Effector memory CD8-positive, alpha-beta T cell (primary cell): ENCODE measurements at regions not wholly inside any gene's neighbourhood (a gene's known extent, or its start where the extent isn't known, plus 50 kb on each side); places are given as distances from the start of the nearest gene placed in this dataset.

ENCODE experiments used
- ATAC-seq: fragments of 150-1000 bp; cut with Tn5 transposase; replicated peaks from 2 replicates; pipeline ENCODE4 v1.10.0; 2021; ENCODE audit warnings: mild to moderate bottlenecking, moderate library complexity
- DNase-seq, 3 experiments: peaks; one replicate each; pipeline ENCODE4 v3.0.0; 2021
- H3K27ac Mint-ChIP-seq, 2 donors: one replicate each; pipeline ENCODE4 v1.8.0; 2022; ENCODE audit warnings: mild to moderate bottlenecking in 2 of 2, mixed read lengths in 2 of 2, moderate library complexity in 2 of 2
- H3K27me3 Mint-ChIP-seq, 2 donors: one replicate each; pipeline ENCODE4 v1.8.0; 2022; ENCODE audit warnings: mixed read lengths in 2 of 2
- H3K36me3 Mint-ChIP-seq: one replicate; pipeline ENCODE4 v1.8.0; 2022; ENCODE audit warnings: mild to moderate bottlenecking, moderate library complexity, mixed read lengths; ENCODE audit not compliant: insufficient read depth
- H3K4me1 Mint-ChIP-seq, 2 donors: one replicate each; pipeline ENCODE4 v1.8.0; 2022; ENCODE audit warnings: low read depth in 2 of 2, mixed read lengths in 2 of 2
- H3K4me3 Mint-ChIP-seq, 2 donors: one replicate each; pipeline ENCODE4 v1.8.0; 2022; ENCODE audit warnings: mild to moderate bottlenecking in 2 of 2, mixed read lengths in 2 of 2, moderate library complexity in 2 of 2
- H3K9me3 Mint-ChIP-seq, 2 donors: one replicate each; pipeline ENCODE4 v1.8.0; 2022; ENCODE audit warnings: mixed read lengths in 2 of 2

DNA sequence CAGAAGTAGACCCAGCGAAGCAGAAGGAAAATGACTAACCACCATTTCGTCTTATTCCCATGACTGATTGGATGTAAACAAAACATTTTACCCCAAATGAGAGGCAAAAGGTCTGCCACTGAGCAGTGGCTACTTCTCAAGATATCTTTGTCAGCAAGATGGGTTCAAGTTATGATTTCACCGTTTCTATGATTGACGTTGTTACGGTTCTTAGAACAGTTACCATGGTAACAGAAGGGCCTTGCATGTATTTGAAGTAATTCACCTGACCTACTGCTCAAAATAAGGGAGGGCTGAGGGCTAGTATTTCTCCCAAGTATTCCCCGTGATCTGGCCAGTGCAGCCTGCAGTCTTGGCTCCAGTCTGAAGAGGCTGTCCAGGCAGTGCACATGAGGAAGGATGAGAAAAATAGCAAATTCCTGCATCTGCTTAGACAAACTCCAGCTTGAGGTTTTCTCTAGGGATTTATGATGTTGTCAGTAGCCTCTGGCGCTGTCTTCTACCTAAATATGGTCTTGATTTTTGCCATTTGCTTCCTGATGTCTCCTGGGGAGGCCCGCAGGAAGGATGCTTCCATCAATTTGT is 372.7 kb downstream of the TMEM38B start:
- no peak overlapping the region for H3K4me3 Mint-ChIP-seq
- H3K36me3 Mint-ChIP-seq = no peaks in the 10 kb centered on the region
- no peaks in the 10 kb centered on the region for H3K27me3 Mint-ChIP-seq
- DNase-seq = no peak
- no peak for ATAC-seq
- H3K4me1 Mint-ChIP-seq = no peaks in the 10 kb centered on the region
- H3K9me3 Mint-ChIP-seq = peaks cover 0 to 16% of the 10 kb centered on the region in 2 donors
- no peak overlapping the region for H3K27ac Mint-ChIP-seq

DNA sequence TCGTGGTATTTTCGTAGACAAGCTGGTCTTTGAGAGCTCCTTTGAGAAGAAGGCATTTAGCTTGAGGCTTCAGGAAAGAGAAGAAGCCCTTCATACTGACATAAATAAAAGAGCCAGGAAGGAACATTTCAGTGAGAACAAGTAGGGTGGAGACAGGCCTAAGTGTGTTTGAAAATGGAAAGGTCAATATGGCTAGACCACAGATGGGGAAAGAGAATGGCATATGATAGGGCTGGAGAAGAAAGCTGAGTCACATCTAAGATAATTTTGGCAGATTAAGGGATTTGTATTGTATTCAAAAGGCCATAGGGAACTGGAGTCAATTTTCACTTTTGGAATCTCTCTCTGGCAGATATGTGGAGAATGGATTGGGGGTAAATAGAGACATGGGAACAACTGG is 374.9 kb downstream of the TMEM38B start:
- Mint-ChIP-seq H3K9me3 (peaks cover 0 to 16% of the 10 kb centered on the region in 2 donors), H3K27me3 (no peaks in the 10 kb centered on the region), H3K4me1 (no peaks in the 10 kb centered on the region), H3K4me3 (no peak overlapping the region), H3K27ac (no peak overlapping the region), H3K36me3 (no peaks in the 10 kb centered on the region)
- DNase-seq (no peak), ATAC-seq (no peak)

DNA sequence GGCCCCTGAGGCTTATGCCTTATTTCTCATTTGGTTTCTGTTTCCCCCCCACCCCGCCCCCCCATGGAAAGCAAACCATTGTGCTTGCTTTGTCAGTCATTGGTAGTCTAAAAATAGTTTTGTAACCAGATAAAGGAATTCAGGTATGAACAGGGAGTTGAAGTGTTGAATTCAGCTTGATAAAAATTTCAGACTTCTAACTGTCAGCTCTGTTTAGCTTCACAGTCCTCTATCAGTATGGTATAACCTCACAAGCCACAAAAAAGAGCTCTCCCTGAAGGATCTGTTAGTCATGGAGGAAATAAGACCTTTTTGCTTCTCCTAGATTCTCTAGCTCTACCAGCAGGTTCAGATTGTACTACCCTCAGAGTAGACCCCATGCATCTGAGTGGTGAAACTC is 378.1 kb downstream of the TMEM38B start:
- H3K27me3 Mint-ChIP-seq = no peaks in the 10 kb centered on the region
- ATAC-seq (no peak), DNase-seq (no peak)
- H3K36me3 Mint-ChIP-seq = no peaks in the 10 kb centered on the region
- no peak overlapping the region for H3K27ac Mint-ChIP-seq
- H3K4me3 Mint-ChIP-seq = no peak overlapping the region
- H3K4me1 Mint-ChIP-seq = no peaks in the 10 kb centered on the region
- peaks cover 2 to 16% of the 10 kb centered on the region in 2 donors for H3K9me3 Mint-ChIP-seq

DNA sequence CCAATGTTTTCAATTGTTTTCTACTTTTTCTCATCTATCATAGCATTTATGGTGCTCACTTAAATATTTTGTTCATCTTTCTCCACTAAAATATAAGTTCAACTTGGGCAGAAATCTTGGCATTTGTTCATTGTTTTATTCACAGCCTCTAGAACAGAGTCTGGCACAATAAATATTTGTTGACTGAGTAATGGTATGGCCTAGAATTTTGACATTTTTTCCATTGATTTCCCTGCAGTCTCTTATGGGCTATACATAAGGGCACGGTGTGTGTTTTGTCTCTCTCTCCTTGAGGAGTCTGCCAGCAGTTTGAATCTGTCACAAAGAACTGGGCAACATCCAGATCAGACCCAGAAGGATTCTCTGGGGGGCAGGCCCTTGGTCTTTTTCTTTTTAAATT is 379.7 kb downstream of the TMEM38B start:
- DNase-seq (no peak), ATAC-seq (no peak)
- H3K36me3 Mint-ChIP-seq = no peaks in the 10 kb centered on the region
- H3K4me1 Mint-ChIP-seq = no peaks in the 10 kb centered on the region
- no peak overlapping the region for H3K27ac Mint-ChIP-seq
- no peak overlapping the region for H3K4me3 Mint-ChIP-seq
- H3K27me3 Mint-ChIP-seq = no peaks in the 10 kb centered on the region
- peaks cover 2 to 6% of the 10 kb centered on the region in 2 donors for H3K9me3 Mint-ChIP-seq

DNA sequence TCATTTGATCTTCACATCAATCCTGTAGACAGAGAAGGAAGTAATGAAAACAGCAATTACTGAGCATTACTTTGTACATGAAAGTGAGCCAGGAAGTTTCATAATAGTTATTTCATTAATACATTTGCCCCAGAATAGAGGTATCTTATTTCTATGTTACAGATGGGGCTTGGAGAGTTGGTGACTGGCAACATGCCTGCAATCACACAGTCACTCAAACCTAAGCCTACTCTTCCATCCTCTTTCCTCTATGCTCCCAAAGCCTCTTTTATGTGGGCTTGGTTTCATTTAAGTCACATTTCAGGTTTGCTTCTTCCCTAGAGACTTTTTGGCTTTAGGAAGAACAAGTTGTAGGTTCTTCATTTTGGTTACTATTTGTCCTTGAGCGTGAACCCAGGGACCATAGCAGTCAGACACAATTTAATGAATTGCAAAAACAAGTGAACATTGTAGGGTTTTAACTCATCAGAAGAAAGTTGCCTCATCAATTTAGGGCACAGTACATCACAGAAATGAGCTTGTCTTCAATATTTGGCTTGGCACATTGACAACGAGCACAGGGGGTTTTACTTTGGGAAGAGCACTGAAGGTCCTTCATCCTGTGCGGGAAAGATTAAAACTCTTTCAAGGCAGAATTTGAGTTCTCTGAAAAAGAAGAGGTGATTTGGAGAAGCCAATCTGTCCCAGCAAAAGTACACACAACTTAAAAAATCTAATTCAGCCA is 381.1 kb downstream of the TMEM38B start:
- ATAC-seq (no peak), DNase-seq (no peak)
- Mint-ChIP-seq H3K4me3 (no peak overlapping the region), H3K4me1 (no peaks in the 10 kb centered on the region), H3K36me3 (no peaks in the 10 kb centered on the region), H3K9me3 (peaks cover 0 to 2% of the 10 kb centered on the region in 2 donors), H3K27me3 (no peaks in the 10 kb centered on the region), H3K27ac (no peak overlapping the region)

DNA sequence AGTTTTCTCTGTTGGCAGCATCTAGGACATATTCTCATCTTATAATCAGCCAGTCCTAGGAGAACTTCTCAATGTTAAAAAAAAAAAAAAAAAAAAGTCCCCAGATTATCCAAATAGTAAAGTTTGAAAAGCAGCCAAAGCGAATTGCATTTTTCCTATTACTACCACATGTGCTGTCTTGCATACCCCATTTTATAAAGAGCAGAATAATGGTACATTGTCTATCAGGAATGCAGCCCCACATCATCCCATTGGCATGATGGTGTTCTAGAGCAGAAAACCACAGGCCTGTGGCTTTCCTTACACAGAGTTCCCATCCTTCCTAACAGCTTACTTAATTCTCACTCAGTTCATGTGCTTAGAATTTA is 381.6 kb downstream of the TMEM38B start:
- Mint-ChIP-seq H3K4me3 (no peak overlapping the region), H3K27me3 (no peaks in the 10 kb centered on the region), H3K27ac (no peak overlapping the region), H3K4me1 (no peaks in the 10 kb centered on the region), H3K36me3 (no peaks in the 10 kb centered on the region), H3K9me3 (peaks cover 0 to 2% of the 10 kb centered on the region in 2 donors)
- no peak for ATAC-seq
- no peak for DNase-seq

DNA sequence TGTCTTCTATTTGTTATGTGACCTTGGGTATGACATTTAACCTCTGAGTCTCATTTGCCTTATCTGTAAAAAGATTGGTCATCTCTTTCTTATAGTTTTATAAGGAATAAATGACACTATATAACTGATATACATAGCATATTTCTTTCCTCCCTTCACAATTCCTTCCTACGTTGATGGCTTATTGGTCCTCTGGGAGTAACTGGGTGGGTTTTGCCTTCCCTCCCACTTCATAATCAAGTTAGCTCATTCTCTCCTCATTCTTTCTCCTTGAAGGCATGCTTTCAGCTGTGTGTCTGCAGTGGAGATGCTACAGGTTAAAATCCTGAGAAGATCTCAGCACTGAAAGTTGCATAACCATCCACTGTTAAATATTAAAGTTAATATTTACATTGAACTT is 382.4 kb downstream of the TMEM38B start:
- H3K27ac Mint-ChIP-seq = no peak overlapping the region
- no peaks in the 10 kb centered on the region for H3K27me3 Mint-ChIP-seq
- ATAC-seq (no peak), DNase-seq (no peak)
- no peak overlapping the region for H3K4me3 Mint-ChIP-seq
- H3K4me1 Mint-ChIP-seq = no peaks in the 10 kb centered on the region
- no peaks in the 10 kb centered on the region for H3K36me3 Mint-ChIP-seq
- H3K9me3 Mint-ChIP-seq = peaks cover 0 to 4% of the 10 kb centered on the region in 2 donors

DNA sequence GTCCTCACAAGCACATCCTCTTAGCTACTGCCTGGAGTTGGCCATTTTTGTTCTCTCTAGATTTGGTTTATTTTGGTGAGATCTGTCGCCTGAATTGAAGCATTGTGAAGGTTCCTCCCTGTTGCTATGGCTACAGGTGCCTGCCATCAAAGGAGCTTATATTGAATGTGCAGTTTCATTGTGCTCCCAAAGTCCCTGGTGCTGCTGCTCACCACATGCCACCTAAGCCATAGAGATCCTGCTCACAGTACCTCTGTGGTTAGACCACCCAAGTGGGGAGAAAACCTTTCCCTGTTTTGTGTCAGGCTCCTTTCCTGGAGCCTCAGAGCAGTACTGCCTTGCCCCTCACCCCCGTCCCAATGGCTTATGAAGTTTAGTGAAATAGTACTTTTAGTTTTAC is 383.4 kb downstream of the TMEM38B start:
- H3K27me3 Mint-ChIP-seq = no peaks in the 10 kb centered on the region
- H3K9me3 Mint-ChIP-seq = peaks cover 0 to 7% of the 10 kb centered on the region in 2 donors
- no peak overlapping the region for H3K27ac Mint-ChIP-seq
- no peak overlapping the region for H3K4me3 Mint-ChIP-seq
- no peaks in the 10 kb centered on the region for H3K4me1 Mint-ChIP-seq
- ATAC-seq = no peak
- H3K36me3 Mint-ChIP-seq = no peaks in the 10 kb centered on the region
- DNase-seq = no peak

DNA sequence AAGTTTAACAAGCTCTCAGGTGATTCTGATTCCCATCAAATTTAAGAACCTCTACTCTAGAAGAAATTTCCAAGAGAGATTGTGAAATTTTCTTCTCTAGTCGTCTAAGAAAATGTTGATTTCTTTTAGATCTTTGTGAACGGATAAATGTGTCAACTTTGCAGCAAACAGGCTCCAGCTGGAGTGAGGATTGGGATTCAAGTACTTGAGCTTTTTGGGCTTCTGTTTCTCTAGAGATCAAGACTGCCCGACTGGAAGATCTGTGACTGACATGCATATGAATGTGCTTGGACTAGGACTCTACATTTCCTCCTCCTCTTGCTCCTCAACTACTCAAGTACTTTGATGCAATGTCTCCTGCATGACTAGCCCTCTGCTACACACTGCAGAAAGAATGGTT is 388.3 kb downstream of the TMEM38B start:
- H3K4me3 Mint-ChIP-seq = no peak overlapping the region
- H3K27me3 Mint-ChIP-seq = no peaks in the 10 kb centered on the region
- no peaks in the 10 kb centered on the region for H3K4me1 Mint-ChIP-seq
- peaks cover 0 to 6% of the 10 kb centered on the region in 2 donors for H3K9me3 Mint-ChIP-seq
- no peaks in the 10 kb centered on the region for H3K36me3 Mint-ChIP-seq
- DNase-seq = no peak
- no peak for ATAC-seq
- H3K27ac Mint-ChIP-seq = no peak overlapping the region

DNA sequence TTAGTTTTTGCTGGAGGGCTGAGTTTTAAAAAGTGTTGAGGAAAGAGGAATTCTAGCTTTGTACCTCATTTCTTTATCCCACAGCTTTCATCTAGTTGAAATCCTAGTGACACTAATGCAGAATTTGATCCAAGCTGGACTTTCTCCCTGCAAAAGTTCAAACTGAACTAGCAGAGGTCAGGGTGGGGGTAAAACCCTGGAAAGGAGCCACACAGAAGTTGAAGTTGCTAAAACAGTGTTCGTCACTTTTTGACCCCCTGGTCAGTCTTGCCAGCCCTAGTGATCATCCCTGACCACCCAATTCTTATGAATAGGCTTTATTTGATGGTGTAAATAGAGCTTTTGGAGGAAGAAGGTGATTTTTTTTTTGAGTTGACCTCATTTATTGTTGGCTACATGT is 390.4 kb downstream of the TMEM38B start:
- no peaks in the 10 kb centered on the region for H3K27me3 Mint-ChIP-seq
- H3K4me1 Mint-ChIP-seq = no peaks in the 10 kb centered on the region
- no peak for ATAC-seq
- H3K36me3 Mint-ChIP-seq = peaks cover 2% of the 10 kb centered on the region
- no peak overlapping the region for H3K4me3 Mint-ChIP-seq
- DNase-seq = no peak
- no peak overlapping the region for H3K27ac Mint-ChIP-seq
- H3K9me3 Mint-ChIP-seq = peaks cover 7 to 10% of the 10 kb centered on the region in 2 donors

DNA sequence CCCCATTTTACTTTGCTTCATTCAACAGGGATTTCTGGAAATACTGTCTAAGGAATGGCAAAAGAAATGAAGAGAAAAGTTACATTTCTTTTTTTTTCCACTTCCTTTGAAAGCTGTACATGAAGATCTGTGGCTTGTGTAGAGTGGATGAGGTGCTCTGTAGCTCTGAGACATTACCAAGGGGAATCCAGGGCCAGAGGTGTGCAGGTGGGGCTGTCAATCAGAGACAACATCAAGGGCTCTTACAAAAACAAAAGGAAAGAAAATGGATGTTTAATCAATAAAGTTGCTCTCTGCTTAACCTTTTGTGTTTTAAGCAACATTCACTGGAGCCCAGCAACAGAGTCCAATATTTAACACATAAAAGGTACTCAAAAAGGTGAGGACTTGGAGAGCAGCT is 391.1 kb downstream of the TMEM38B start:
- H3K27ac Mint-ChIP-seq = no peak overlapping the region
- ATAC-seq (no peak), DNase-seq (no peak)
- H3K4me1 Mint-ChIP-seq = no peaks in the 10 kb centered on the region
- no peak overlapping the region for H3K4me3 Mint-ChIP-seq
- peaks cover 7 to 12% of the 10 kb centered on the region in 2 donors for H3K9me3 Mint-ChIP-seq
- H3K36me3 Mint-ChIP-seq = peaks cover 2% of the 10 kb centered on the region
- no peaks in the 10 kb centered on the region for H3K27me3 Mint-ChIP-seq

DNA sequence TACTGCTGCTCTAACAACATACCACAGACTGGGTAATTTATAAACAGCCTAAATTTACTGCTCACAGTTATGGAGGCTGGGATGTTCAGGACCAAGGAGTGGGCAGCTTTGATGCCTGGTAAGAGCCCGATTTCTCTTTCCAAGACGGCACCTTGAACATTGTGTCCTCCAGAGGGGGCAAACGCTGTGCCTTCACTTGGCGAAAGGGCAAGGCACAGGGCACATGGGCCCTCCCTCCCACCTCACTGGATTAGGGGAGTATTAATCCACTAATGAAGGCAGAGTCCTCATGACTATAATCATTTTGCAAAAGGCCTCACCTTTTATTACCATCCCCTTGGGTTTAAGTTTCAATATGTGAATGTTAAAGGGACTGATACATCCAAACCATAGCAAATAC is 397.7 kb downstream of the TMEM38B start:
- H3K9me3 Mint-ChIP-seq = peaks cover 1 to 33% of the 10 kb centered on the region in 2 donors
- DNase-seq (no peak), ATAC-seq (no peak)
- H3K4me1 Mint-ChIP-seq = no peaks in the 10 kb centered on the region
- no peak overlapping the region for H3K4me3 Mint-ChIP-seq
- peaks cover 2% of the 10 kb centered on the region for H3K36me3 Mint-ChIP-seq
- H3K27me3 Mint-ChIP-seq = no peaks in the 10 kb centered on the region
- no peak overlapping the region for H3K27ac Mint-ChIP-seq

DNA sequence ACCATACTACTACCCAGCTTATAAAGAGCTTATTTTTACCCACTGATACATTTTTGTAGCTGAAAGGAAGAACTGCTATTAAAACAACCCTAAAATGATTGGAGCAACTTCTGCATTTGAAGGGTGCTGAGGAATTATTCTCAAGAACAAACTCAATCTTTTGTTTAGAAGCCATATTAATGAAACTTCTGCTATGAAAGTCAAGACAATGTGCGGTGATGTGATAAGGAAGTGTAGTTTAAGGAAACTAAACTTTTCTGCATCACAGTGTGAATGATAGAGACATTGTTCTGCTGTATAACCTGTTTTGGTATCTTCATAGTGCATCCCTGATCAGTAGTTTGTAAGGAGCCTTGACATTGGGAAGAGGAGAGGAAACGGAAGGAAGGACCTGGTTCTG is 408.5 kb downstream of the TMEM38B start:
- Mint-ChIP-seq H3K4me3 (no peak overlapping the region), H3K36me3 (no peaks in the 10 kb centered on the region), H3K27me3 (no peaks in the 10 kb centered on the region), H3K9me3 (peaks cover 2 to 19% of the 10 kb centered on the region in 2 donors), H3K27ac (no peak overlapping the region), H3K4me1 (no peaks in the 10 kb centered on the region)
- DNase-seq (no peak), ATAC-seq (no peak)

DNA sequence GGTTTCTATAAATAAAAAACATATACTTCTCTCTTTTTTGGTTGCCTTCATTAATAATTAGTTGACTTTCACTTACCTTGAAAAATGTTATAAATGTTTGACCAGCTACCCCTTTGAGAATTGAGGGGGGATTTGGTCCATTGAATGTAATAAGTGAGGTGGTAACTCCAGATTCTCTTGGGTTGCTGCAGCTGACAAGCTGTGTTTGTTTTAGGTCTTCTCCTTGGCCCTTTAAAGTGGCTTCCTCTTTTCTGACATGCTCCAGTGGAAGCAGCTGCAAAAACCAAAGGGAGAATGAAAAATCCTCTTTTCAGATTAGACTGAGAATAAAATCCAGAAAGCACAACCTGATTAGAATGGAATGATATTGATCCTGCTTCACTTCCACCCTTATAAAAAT is 410.5 kb downstream of the TMEM38B start:
- Mint-ChIP-seq H3K27ac (no peak overlapping the region), H3K4me3 (no peak overlapping the region), H3K9me3 (peaks cover 4 to 7% of the 10 kb centered on the region in 2 donors), H3K27me3 (no peaks in the 10 kb centered on the region), H3K36me3 (no peaks in the 10 kb centered on the region), H3K4me1 (no peaks in the 10 kb centered on the region)
- ATAC-seq (no peak), DNase-seq (no peak)
